ENCODE measurements at regions not wholly inside any gene's neighbourhood (a gene's known extent, or its start where the extent isn't known, plus 50 kb on each side); places are given as distances from the start of the nearest gene placed in this dataset.

DNA sequence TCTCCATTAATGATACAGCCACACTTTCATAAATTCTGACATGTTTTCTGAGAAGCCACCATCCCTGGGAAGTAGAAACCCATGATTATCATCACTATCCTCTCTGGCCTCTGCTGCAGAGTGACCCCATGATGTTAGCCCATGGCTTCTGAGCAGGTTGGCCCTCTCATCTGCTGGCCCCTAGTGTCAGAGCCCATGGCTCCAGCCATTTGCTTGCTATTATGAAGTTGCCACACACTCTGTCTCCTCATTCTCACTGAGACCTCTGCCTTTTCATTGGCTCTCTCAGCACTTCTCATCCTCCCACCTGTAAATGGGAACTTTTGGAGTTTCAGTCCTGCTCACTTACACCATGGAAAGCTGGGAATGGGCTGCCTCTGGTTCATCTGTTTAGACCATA lies 192.7 kb downstream of the GASK1B start:
- no peak for TF ChIP-seq POLR2A (IDR thresholded peaks at IDR 0.05)
- no peak for TF ChIP-seq POLR2AphosphoS5 (IDR thresholded peaks at IDR 0.05)
- TF ChIP-seq, protein P1, sequence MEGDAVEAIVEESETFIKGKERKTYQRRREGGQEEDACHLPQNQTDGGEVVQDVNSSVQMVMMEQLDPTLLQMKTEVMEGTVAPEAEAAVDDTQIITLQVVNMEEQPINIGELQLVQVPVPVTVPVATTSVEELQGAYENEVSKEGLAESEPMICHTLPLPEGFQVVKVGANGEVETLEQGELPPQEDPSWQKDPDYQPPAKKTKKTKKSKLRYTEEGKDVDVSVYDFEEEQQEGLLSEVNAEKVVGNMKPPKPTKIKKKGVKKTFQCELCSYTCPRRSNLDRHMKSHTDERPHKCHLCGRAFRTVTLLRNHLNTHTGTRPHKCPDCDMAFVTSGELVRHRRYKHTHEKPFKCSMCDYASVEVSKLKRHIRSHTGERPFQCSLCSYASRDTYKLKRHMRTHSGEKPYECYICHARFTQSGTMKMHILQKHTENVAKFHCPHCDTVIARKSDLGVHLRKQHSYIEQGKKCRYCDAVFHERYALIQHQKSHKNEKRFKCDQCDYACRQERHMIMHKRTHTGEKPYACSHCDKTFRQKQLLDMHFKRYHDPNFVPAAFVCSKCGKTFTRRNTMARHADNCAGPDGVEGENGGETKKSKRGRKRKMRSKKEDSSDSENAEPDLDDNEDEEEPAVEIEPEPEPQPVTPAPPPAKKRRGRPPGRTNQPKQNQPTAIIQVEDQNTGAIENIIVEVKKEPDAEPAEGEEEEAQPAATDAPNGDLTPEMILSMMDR (IDR thresholded peaks at IDR 0.05): no peak
- DNase-seq (ENCODE audit: low spot score): no peak
- no peak overlapping the region for H3K4me3 ChIP-seq
- intact Hi-C loops (cut with DNase I): no loop called here
- H3K36me3 ChIP-seq: no peaks in the 10 kb centered on the region
- no peaks in the 10 kb centered on the region for H3K4me1 ChIP-seq (replicated peaks)
- H3K9me3 ChIP-seq: no peaks in the 10 kb centered on the region
- no peaks in the 10 kb centered on the region for H3K27me3 ChIP-seq (replicated peaks; ENCODE audit: insufficient read depth)
- no peak overlapping the region for H3K27ac ChIP-seq

DNA sequence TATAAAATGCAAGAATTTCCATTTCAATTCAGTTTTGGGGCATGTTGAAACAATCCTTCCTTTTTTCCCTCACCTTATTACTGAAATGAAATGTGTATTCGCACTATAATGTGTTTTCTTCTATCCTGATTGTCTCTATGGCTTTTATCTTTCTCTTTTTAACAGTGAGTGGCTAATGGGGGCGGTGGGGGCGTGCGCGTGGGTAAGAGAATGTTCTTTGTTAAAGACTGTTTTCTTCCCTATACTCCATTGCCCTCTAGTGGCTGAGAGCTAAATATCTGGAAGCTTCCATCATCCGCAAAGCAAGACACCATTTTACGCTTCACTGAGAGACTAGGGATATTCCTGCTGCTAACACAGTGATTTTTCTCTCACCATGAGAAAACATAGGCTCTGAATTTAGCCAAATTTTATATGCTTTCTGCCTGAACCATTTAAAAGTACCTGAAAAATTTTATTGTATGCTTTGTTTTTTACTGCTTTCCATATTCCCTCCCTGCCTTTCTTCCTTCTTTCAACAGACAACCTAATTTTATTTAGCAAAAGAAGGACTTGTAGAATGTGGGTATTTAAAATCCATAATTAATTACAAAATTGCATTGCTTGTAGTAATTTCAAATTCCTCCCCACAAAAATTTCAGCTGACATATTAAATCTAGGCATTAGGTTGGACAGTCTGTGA lies 194.0 kb downstream of the GASK1B start:
- H3K4me3 ChIP-seq: no peak overlapping the region
- intact Hi-C loops (cut with DNase I): loop anchor here (10.0 kb wide), 1 partner anchor 754 kb away; the partner anchor contains the start of gene GRIA2
- 6% methylated on average over 7 of the region's 7 CpGs for WGBS
- H3K27ac ChIP-seq: no peak overlapping the region
- H3K36me3 ChIP-seq: no peaks in the 10 kb centered on the region
- peak; percentile 29 for DNase-seq (ENCODE audit: low spot score)
- no peaks in the 10 kb centered on the region for H3K9me3 ChIP-seq
- no peaks in the 10 kb centered on the region for H3K4me1 ChIP-seq (replicated peaks)
- no peaks in the 10 kb centered on the region for H3K27me3 ChIP-seq (replicated peaks; ENCODE audit: insufficient read depth)
- TF ChIP-seq POLR2A (IDR thresholded peaks at IDR 0.05) (no peak), POLR2AphosphoS5 (IDR thresholded peaks at IDR 0.05) (peak; percentile 27)
- TF ChIP-seq, protein P1 (IDR thresholded peaks at IDR 0.05): peak; percentile 49 to 70 (median 68)

DNA sequence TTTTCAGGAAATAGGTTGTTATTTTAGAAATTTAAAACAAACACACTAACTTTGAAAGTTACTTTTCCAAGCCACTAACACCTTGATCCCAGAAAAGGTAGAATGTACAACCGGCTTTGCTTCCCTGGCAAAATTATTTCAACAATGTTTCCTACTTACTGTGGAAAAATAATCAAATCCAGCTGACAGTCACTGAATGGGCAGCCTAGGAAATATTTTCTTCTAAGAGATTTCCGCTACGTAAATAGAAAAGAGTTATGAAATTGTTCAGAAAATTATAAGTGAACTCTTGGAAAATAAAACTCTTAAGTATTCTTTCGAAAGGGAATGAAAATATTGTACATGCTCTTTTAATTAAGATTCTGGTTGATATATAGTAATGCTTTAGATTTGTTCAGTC lies 195.7 kb downstream of the GASK1B start:
- intact Hi-C loops (cut with DNase I): loop anchor here (10.0 kb wide), 1 partner anchor 752 kb away; the partner anchor contains the start of gene GRIA2

DNA sequence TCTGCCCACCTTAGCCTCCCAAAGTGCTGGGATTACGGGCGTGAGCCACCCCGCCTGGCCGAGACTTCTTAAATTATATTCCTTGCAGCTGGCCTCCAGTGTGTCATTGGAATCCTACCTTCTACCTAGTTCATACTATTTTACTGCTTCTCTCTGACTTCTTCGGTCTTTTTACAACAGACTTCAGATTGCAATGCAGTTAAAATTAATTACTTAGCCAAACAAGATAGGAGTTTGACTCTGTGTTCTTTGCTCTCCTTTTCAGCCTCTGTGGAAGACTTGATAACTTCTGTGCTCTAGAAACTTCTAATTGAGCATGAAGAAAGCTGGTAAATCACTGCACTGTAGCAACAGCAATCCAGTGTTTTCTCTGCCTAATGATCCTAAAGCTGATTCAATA lies 199.5 kb downstream of the GASK1B start:
- no peak overlapping the region for H3K4me3 ChIP-seq
- TF ChIP-seq, protein P1 (IDR thresholded peaks at IDR 0.05): no peak
- TF ChIP-seq POLR2AphosphoS5 (IDR thresholded peaks at IDR 0.05) (no peak), POLR2A (IDR thresholded peaks at IDR 0.05) (no peak)
- H3K9me3 ChIP-seq: no peaks in the 10 kb centered on the region
- no peak overlapping the region for H3K27ac ChIP-seq
- no peaks in the 10 kb centered on the region for H3K4me1 ChIP-seq (replicated peaks)
- no peaks in the 10 kb centered on the region for H3K27me3 ChIP-seq (replicated peaks; ENCODE audit: insufficient read depth)
- no peak for DNase-seq (ENCODE audit: low spot score)
- intact Hi-C loops (cut with DNase I): loop anchor here (10.0 kb wide), 1 partner anchor 748 kb away; the partner anchor contains the start of gene GRIA2
- WGBS: 78% methylated on average over 5 of the region's 5 CpGs
- no peaks in the 10 kb centered on the region for H3K36me3 ChIP-seq

More for the DNA sequence above, 195.7 kb downstream of the GASK1B start:
- Histone ChIP-seq H3K27ac (no peak overlapping the region), H3K9me3 (no peaks in the 10 kb centered on the region), H3K4me3 (no peak overlapping the region), H3K4me1 (replicated peaks) (no peaks in the 10 kb centered on the region), H3K27me3 (replicated peaks; ENCODE audit: insufficient read depth) (no peaks in the 10 kb centered on the region), H3K36me3 (no peaks in the 10 kb centered on the region)
- WGBS: 94% methylated on average over 4 of the region's 4 CpGs
- no peak for TF ChIP-seq POLR2AphosphoS5 (IDR thresholded peaks at IDR 0.05)
- no peak for TF ChIP-seq POLR2A (IDR thresholded peaks at IDR 0.05)
- TF ChIP-seq, protein P1 (IDR thresholded peaks at IDR 0.05): no peak
- no peak for DNase-seq (ENCODE audit: low spot score)

DNA sequence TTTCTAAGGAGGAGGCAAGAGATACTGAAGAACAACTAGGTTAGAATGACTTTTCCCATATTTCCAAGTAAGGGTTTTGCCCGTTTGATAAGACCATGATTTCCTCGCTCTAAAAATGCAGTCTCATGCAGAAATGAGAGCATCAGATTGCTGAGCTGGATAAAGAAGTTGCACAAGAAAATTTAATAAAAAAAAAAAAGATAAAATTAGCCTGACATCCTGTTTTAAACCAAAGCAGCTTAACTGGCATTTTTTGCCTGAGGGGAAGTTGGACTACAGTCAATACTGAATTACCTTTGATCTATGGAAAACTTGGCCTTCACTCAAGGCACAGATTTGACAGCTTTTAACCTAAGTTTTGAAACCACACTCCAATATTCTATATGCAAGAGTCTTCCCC lies 208.4 kb downstream of the GASK1B start:
- Histone ChIP-seq H3K27ac (no peak overlapping the region), H3K36me3 (no peaks in the 10 kb centered on the region), H3K27me3 (replicated peaks; ENCODE audit: insufficient read depth) (no peaks in the 10 kb centered on the region), H3K4me3 (no peak overlapping the region), H3K9me3 (no peaks in the 10 kb centered on the region), H3K4me1 (replicated peaks) (no peaks in the 10 kb centered on the region)
- intact Hi-C loops (cut with DNase I): no loop called here
- no peak for DNase-seq (ENCODE audit: low spot score)
- WGBS: 72% methylated on average over 2 of the region's 2 CpGs
- no peak for TF ChIP-seq POLR2A (IDR thresholded peaks at IDR 0.05)
- no peak for TF ChIP-seq POLR2AphosphoS5 (IDR thresholded peaks at IDR 0.05)
- TF ChIP-seq, protein P1 (IDR thresholded peaks at IDR 0.05): no peak

All from prostate gland (tissue), 2 donors.